HEK293 (cell line): ENCODE measurements at regions not wholly inside any gene's neighbourhood (a gene's known extent, or its start where the extent isn't known, plus 50 kb on each side); places are given as distances from the start of the nearest gene placed in this dataset.
"Not testable (repeated sequence)": the region's sequence is repeated elsewhere in the genome, so short reads cannot be mapped to it uniquely, and the experiment has no call there.

Experiments
- CTCF ChIA-PET: fragments of 350-600 bp; formaldehyde crosslinking; extraction: SDS; loops from one replicate; lab custom pipeline; 2021; ENCODE audit warnings: antibody characterized with exemption; lab: Yijun Ruan, JAX
- POLR2A ChIA-PET: fragments of 300-600 bp; formaldehyde crosslinking; extraction: SDS; loops from one replicate; lab custom pipeline; 2020; ENCODE audit warnings: antibody characterized with exemption, inconsistent platforms; lab: Yijun Ruan, JAX
- H3K27ac ChIP-seq: fragments of 200-500 bp; sonication (Bioruptor generic); 2 replicates; pipeline ENCODE4 v1.5.1; 2014; ENCODE audit warnings: low read depth, low read length, control low read depth, inconsistent platforms; ENCODE audit errors: extremely low read depth
- H3K36me3 ChIP-seq, 2 experiments: fragments of 200-500 bp in 1 of 2; sonication (Bioruptor generic) in 1 of 2; 1 replicate in 1 of 2; 2 replicates in 1 of 2; pipeline ENCODE4 v1.5.1; 2014 to 2017; ENCODE audit warnings: inconsistent platforms in 2 of 2, low read length in 2 of 2; ENCODE audit not compliant: control insufficient read depth in 2 of 2, insufficient read depth in 1 of 2
- H3K4me1 ChIP-seq: fragments of 200-500 bp; sonication (Bioruptor generic); 2 replicates; pipeline ENCODE4 v1.5.1; 2014; ENCODE audit warnings: mild to moderate bottlenecking, low read length, inconsistent platforms; ENCODE audit not compliant: control insufficient read depth, insufficient read depth
- H3K4me3 ChIP-seq: 2 replicates; pipeline ENCODE4 v1.5.1; 2011; ENCODE audit warnings: low read depth, mild to moderate bottlenecking, control low read depth, low read length, moderate library complexity
- H3K9me3 ChIP-seq: fragments of 200-500 bp; sonication (Bioruptor generic); 2 replicates; pipeline ENCODE4 v1.5.1; 2014; ENCODE audit warnings: low read depth, low read length, inconsistent platforms; ENCODE audit not compliant: control insufficient read depth, insufficient read depth
- KLF10 ChIP-seq: fragments of 450-650 bp; IDR thresholded peaks from 2 replicates; pipeline ENCODE4 v1.5.1; 2018; ENCODE audit warnings: missing biosample characterization, mild to moderate bottlenecking, missing genetic modification characterization
- PRDM6 ChIP-seq: fragments of 450-650 bp; formaldehyde crosslinking; IDR thresholded peaks from 2 replicates; pipeline ENCODE4 v1.5.1; 2017; ENCODE audit warnings: missing biosample characterization, missing genetic modification characterization
- SCRT1 ChIP-seq: fragments of 450-650 bp; formaldehyde crosslinking; IDR thresholded peaks from 2 replicates; pipeline ENCODE4 v1.5.1; 2016; ENCODE audit warnings: missing biosample characterization, missing genetic modification characterization, borderline replicate concordance
- SETDB1 ChIP-seq: IDR thresholded peaks from one replicate; pipeline ENCODE4 v1.6.1; 2017; ENCODE audit warnings: mild to moderate bottlenecking, low read length, moderate library complexity, mixed read lengths; ENCODE audit not compliant: insufficient read length
- SP3 ChIP-seq: fragments of 450-650 bp; formaldehyde crosslinking; IDR thresholded peaks from 2 replicates; pipeline ENCODE4 v1.5.1; 2016; ENCODE audit warnings: missing biosample characterization, missing genetic modification characterization
- TCF7L2 ChIP-seq: IDR thresholded peaks from 2 replicates; pipeline ENCODE4 v1.6.1; 2011; ENCODE audit warnings: low read depth, mild to moderate bottlenecking, inconsistent platforms, low read length, moderate library complexity, borderline replicate concordance
- ZBTB21 ChIP-seq: fragments of 450-650 bp; formaldehyde crosslinking; IDR thresholded peaks from 2 replicates; pipeline ENCODE4 v1.5.1; 2017; ENCODE audit warnings: missing biosample characterization, missing genetic modification characterization
- ZFP37 ChIP-seq: fragments of 450-650 bp; formaldehyde crosslinking; IDR thresholded peaks from 2 replicates; pipeline ENCODE4 v1.5.1; 2016; ENCODE audit warnings: missing biosample characterization, missing genetic modification characterization
- ZFP69B ChIP-seq: fragments of 450-650 bp; formaldehyde crosslinking; IDR thresholded peaks from 2 replicates; pipeline ENCODE4 v1.5.1; 2016; ENCODE audit warnings: missing biosample characterization, missing genetic modification characterization
- ZNF133 ChIP-seq: fragments of 450-650 bp; formaldehyde crosslinking; IDR thresholded peaks from 2 replicates; pipeline ENCODE4 v1.5.1; 2016; ENCODE audit warnings: missing biosample characterization, missing genetic modification characterization
- ZNF202 ChIP-seq: fragments of 450-650 bp; formaldehyde crosslinking; IDR thresholded peaks from 2 replicates; pipeline ENCODE4 v1.5.1; 2016; ENCODE audit warnings: missing biosample characterization, missing genetic modification characterization, borderline replicate concordance
- ZNF23 ChIP-seq: fragments of 450-650 bp; formaldehyde crosslinking; IDR thresholded peaks from 2 replicates; pipeline ENCODE4 v1.5.1; 2016; ENCODE audit warnings: missing biosample characterization, missing genetic modification characterization, borderline replicate concordance
- ZNF26 ChIP-seq: fragments of 450-650 bp; formaldehyde crosslinking; IDR thresholded peaks from 2 replicates; pipeline ENCODE4 v1.5.1; 2016; ENCODE audit warnings: missing biosample characterization, missing genetic modification characterization
- ZNF324 ChIP-seq: fragments of 450-650 bp; formaldehyde crosslinking; IDR thresholded peaks from 2 replicates; pipeline ENCODE4 v1.5.1; 2016; ENCODE audit warnings: missing biosample characterization, missing genetic modification characterization
- ZNF394 ChIP-seq: fragments of 450-650 bp; formaldehyde crosslinking; IDR thresholded peaks from 2 replicates; pipeline ENCODE4 v1.5.1; 2016; ENCODE audit warnings: missing biosample characterization, missing genetic modification characterization, mild to moderate bottlenecking, moderate library complexity, borderline replicate concordance
- ZNF426 ChIP-seq: fragments of 450-650 bp; formaldehyde crosslinking; IDR thresholded peaks from 2 replicates; pipeline ENCODE4 v1.5.1; 2017; ENCODE audit warnings: missing biosample characterization, missing genetic modification characterization, mild to moderate bottlenecking, inconsistent platforms, moderate library complexity
- ZNF580 ChIP-seq: fragments of 450-650 bp; formaldehyde crosslinking; IDR thresholded peaks from 2 replicates; pipeline ENCODE4 v1.5.1; 2016; ENCODE audit warnings: missing biosample characterization, missing genetic modification characterization
- ZNF777 ChIP-seq: fragments of 450-650 bp; formaldehyde crosslinking; IDR thresholded peaks from 2 replicates; pipeline ENCODE4 v1.5.1; 2017; ENCODE audit warnings: missing biosample characterization, missing genetic modification characterization, borderline replicate concordance
- TF ChIP-seq, protein P1 (sequence below): fragments of 450-650 bp; formaldehyde crosslinking; IDR thresholded peaks from 2 replicates; pipeline ENCODE4 v1.5.1; 2016; ENCODE audit warnings: missing biosample characterization, missing genetic modification characterization

DNA sequence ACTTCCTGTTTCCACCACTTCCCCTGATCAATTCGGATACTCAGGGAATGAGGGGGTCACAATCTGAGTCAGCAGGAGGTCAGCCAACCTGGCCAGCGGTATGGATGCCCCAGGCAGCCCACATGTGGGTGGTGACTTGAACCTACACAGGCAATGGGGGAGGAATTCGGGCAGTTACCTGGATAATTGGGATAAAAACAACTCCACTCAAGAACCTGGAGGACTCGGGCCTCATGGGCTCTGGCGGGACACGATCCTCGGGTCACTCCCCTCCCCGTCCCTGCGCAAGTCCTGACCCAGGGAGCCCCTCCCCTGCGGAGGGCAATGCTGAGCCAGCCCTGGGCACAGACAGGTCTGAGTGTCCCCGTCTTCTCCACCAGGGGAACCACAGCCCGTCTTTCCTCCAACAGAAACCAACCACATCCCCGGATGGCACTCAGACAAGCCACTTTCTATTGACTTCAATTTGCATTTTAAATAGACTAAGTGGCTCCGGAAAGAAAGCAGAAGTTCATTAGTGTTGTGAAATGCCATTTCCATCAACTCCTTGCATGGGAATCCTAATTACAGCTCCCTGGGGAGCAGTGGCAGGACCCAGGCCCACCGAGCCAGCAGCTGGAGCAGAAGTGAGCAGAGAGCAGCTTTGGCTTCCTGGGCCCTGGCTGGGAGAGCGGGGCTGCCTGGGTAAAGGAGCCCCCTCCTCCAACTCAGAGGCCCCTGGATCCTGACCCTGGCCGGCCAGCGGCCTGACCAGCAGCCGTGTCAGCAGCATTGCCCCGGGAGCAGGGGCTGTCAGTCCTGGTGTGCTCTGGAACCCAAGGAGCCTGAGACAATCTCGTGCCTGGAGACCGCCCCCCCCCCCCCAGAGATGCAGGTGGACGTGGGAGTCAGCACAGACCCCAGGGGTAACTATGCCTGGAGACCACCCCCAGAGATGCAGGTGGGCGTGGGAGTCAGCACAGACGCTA lies 374.1 kb downstream of the ADGRD1 start:
- CTCF ChIA-PET = no interaction called here
- Histone ChIP-seq H3K36me3 (no peaks in the 10 kb centered on the region), H3K9me3 (no peaks in the 10 kb centered on the region), H3K4me3 (no peak overlapping the region), H3K27ac (no peak overlapping the region), H3K4me1 (no peaks in the 10 kb centered on the region)
- no peak for TF ChIP-seq TCF7L2
- TF ChIP-seq KLF10 (tag by site-specific recombination) = no peak
- TF ChIP-seq ZNF26 = no peak
- no peak for TF ChIP-seq ZNF23 (tag by site-specific recombination)
- no peak for TF ChIP-seq ZNF324 (tag by site-specific recombination)
- no peak for TF ChIP-seq PRDM6 (tag by site-specific recombination)
- TF ChIP-seq ZNF394 (tag by site-specific recombination) = no peak
- TF ChIP-seq SCRT1 (tag by site-specific recombination) = no peak
- no peak for TF ChIP-seq ZNF777 (tag by site-specific recombination)
- TF ChIP-seq, protein P1, sequence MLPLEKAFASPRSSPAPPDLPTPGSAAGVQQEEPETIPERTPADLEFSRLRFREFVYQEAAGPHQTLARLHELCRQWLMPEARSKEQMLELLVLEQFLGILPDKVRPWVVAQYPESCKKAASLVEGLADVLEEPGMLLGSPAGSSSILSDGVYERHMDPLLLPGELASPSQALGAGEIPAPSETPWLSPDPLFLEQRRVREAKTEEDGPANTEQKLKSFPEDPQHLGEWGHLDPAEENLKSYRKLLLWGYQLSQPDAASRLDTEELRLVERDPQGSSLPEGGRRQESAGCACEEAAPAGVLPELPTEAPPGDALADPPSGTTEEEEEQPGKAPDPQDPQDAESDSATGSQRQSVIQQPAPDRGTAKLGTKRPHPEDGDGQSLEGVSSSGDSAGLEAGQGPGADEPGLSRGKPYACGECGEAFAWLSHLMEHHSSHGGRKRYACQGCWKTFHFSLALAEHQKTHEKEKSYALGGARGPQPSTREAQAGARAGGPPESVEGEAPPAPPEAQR = no peak
- TF ChIP-seq ZFP69B (tag by site-specific recombination) = no peak
- no peak for TF ChIP-seq ZNF133 (tag by site-specific recombination)
- TF ChIP-seq ZFP37 (tag by site-specific recombination) = no peak
- TF ChIP-seq ZNF426 (tag by site-specific recombination) = no peak
- TF ChIP-seq SETDB1 = no peak
- TF ChIP-seq ZBTB21 (tag by site-specific recombination) = no peak
- no peak for TF ChIP-seq ZNF580 (tag by site-specific recombination)
- TF ChIP-seq SP3 (tag by site-specific recombination) = no peak
- no peak for TF ChIP-seq ZNF202 (tag by site-specific recombination)
- POLR2A ChIA-PET = no interaction called here

- CTCF ChIA-PET = interaction anchor here (0.7 kb wide), 2 partner anchors 149 to 725 kb away, joined by 3 to 4 read pairs; no protein-coding TSS in a partner anchor
- H3K36me3 ChIP-seq, H3K4me1 ChIP-seq, H3K4me3 ChIP-seq, H3K27ac ChIP-seq, H3K9me3 ChIP-seq, POLR2A ChIA-PET: not testable (repeated sequence)
These were observed 375.4 kb downstream of the ADGRD1 start for GRCh38 chr12:131328861-131329845.
